PFSK-1 (cell line): ENCODE measurements at regions not wholly inside any gene's neighbourhood (a gene's known extent, or its start where the extent isn't known, plus 50 kb on each side); places are given as distances from the start of the nearest gene placed in this dataset.

Experiments used
- FOXP2 ChIP-seq: optimal IDR thresholded peaks from 2 replicates; pipeline ENCODE3; 2011; ENCODE audit warnings: borderline replicate concordance, control low read depth, inconsistent platforms; ENCODE audit not compliant: insufficient read depth; ENCODE audit errors: extremely low read length, extremely low read depth
- POLR2AphosphoS5 ChIP-seq: IDR thresholded peaks from 2 replicates; pipeline ENCODE4 v1.6.1; 2012; ENCODE audit warnings: low read depth, mild to moderate bottlenecking, control low read depth, low read length, moderate library complexity
- SIN3A ChIP-seq: IDR thresholded peaks from 2 replicates; pipeline ENCODE4 v1.6.1; 2012; ENCODE audit warnings: mild to moderate bottlenecking, low read length, moderate library complexity, borderline replicate concordance; ENCODE audit not compliant: insufficient read depth
- TAF1 ChIP-seq: IDR thresholded peaks from 2 replicates; pipeline ENCODE4 v1.6.1; 2012; ENCODE audit warnings: low read length, control low read depth, borderline replicate concordance; ENCODE audit not compliant: insufficient read depth
- TF ChIP-seq, protein P1 (sequence below), 2 experiments: IDR thresholded peaks; 2 replicates each; pipeline versions ENCODE4 v1.6.1 to v1.8.0; 2011 to 2012; ENCODE audit warnings: low read depth in 2 of 2, low read length in 2 of 2, control low read depth in 1 of 2, inconsistent platforms in 1 of 2, mild to moderate bottlenecking in 1 of 2, moderate library complexity in 1 of 2; ENCODE audit not compliant: insufficient read depth in 1 of 2

- no peak for TF ChIP-seq POLR2AphosphoS5
Measured at GRCh38 chr9:115998666-115999065, 154.9 kb upstream of the PAPPA start.

DNA sequence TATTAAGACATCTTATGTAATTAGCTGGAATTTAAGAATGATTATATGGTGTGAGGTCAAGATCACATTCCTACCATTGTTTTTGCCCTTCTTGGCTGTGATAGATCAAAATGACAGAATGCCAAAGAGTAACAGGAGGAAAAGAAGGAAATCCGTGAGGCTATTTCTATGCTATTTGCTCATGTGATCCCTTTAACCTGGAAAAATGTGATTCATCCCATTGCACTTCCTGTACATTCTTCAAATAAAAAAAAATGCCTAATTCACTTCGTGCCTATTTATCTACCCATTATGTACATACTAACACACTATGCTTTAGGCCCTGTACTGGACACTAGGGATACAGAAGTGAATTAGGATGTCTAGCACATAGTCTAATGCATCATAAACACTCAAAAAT is 154.1 kb upstream of the PAPPA start:
- TF ChIP-seq SIN3A (no peak), FOXP2 (no peak), POLR2AphosphoS5 (no peak), TAF1 (no peak)
- TF ChIP-seq, protein P1, sequence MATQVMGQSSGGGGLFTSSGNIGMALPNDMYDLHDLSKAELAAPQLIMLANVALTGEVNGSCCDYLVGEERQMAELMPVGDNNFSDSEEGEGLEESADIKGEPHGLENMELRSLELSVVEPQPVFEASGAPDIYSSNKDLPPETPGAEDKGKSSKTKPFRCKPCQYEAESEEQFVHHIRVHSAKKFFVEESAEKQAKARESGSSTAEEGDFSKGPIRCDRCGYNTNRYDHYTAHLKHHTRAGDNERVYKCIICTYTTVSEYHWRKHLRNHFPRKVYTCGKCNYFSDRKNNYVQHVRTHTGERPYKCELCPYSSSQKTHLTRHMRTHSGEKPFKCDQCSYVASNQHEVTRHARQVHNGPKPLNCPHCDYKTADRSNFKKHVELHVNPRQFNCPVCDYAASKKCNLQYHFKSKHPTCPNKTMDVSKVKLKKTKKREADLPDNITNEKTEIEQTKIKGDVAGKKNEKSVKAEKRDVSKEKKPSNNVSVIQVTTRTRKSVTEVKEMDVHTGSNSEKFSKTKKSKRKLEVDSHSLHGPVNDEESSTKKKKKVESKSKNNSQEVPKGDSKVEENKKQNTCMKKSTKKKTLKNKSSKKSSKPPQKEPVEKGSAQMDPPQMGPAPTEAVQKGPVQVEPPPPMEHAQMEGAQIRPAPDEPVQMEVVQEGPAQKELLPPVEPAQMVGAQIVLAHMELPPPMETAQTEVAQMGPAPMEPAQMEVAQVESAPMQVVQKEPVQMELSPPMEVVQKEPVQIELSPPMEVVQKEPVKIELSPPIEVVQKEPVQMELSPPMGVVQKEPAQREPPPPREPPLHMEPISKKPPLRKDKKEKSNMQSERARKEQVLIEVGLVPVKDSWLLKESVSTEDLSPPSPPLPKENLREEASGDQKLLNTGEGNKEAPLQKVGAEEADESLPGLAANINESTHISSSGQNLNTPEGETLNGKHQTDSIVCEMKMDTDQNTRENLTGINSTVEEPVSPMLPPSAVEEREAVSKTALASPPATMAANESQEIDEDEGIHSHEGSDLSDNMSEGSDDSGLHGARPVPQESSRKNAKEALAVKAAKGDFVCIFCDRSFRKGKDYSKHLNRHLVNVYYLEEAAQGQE (IDR thresholded peaks at IDR 0.05; ENCODE audit: insufficient read depth in 1 of 2, low read depth in 2 of 2, low read length in 2 of 2) = no peak

DNA sequence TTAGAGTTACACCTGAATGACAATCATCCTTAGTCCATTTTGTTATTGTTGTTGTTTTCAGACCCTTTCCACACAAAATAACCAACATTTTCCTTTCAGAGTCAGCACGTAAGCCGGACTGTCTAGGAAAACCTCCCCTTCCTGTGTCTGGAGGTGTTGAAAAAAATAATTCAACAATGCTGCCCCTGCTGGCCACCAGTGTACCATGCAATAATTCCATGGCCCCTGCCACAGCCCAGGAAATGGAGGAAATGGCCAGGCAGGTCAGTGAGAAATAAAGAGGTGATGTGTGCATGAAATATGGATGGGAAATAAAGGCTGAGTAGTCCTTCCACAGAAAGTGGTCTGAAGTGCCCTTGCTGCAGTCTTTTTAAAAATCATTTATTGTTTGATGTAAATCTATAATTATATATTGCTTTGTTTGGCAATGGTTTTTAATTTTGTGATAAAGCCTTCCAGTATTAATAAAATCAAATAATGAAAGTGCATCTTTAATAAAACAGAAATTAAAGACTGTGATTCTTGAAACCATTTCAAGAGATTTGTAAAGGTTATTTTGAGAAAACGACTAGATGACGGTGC is 152.8 kb upstream of the PAPPA start:
- TF ChIP-seq, protein P1 (IDR thresholded peaks at IDR 0.05; ENCODE audit: insufficient read depth in 1 of 2, low read depth in 2 of 2, low read length in 2 of 2) = no peak

DNA sequence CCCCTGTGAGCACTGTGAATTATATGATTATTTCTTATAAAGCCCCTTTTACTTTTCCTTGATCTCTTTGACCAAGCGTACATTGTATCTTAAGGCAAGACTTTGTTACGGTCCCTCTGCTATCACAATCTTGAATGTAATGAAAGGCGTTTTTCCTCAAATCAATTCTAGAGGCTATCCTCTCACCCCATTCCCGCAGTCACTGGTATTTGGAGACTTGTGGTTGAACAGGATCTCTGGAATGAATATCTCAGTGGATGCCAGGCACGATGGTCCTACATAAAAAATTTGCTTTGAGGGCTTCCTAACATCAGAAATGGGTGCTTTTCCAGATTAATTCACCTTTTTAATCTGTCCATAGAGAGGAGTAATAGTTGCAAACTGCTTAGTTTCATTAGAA is 151.4 kb upstream of the PAPPA start:
- TF ChIP-seq FOXP2 (no peak), SIN3A (no peak), POLR2AphosphoS5 (no peak), TAF1 (no peak)
- TF ChIP-seq, protein P1 (IDR thresholded peaks at IDR 0.05; ENCODE audit: insufficient read depth in 1 of 2, low read depth in 2 of 2, low read length in 2 of 2) = no peak

DNA sequence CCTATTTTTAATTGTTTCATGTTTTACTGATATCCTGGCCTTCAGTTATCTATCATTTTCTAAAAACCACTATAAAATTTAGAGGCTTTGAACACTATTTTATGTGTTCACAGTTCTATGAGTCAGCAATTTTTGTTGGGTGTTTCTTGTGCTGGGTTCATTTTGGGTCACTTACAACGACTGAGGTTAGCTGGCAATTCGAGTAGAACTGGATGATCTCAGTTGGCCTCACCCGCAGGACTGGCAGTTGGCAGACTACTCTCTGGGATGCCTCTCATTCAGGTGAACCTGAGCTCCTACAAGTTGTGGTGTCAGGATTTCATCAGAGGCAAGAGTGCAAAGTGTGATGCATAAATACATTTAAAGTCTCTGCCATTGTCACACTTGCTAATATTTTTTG is 151.0 kb upstream of the PAPPA start:
- TF ChIP-seq TAF1 (no peak), FOXP2 (no peak)
- TF ChIP-seq, protein P1 (IDR thresholded peaks at IDR 0.05; ENCODE audit: insufficient read depth in 1 of 2, low read depth in 2 of 2, low read length in 2 of 2) = no peak

DNA sequence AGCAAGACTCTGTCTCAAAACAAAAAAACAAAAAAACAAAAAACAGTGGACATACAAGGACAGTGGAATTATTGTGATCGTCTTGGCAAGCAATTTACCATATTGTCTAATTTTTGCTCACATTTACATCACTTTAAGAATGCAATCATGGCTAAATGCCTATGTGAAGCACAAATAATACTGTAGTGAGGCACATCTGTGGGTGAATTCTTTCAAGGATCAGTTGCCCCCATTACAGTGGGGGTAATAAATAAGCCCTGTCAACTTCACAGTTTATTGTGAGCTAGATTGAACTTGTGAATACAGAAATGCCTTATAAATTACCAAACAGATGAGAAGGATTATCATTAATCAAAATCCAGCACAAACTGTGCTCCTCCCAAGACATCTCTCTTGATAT is 150.2 kb upstream of the PAPPA start:
- TF ChIP-seq SIN3A (no peak), FOXP2 (no peak), TAF1 (no peak), POLR2AphosphoS5 (no peak)
